HCT116 (cell line): ENCODE measurements at regions not wholly inside any gene's neighbourhood (a gene's known extent, or its start where the extent isn't known, plus 50 kb on each side); places are given as distances from the start of the nearest gene placed in this dataset.

Experiments used
- ATAC-seq: fragments of 200-7000 bp; cut with Tn5 transposase; 2 replicates; pipeline ENCODE4 v1.9.1; 2020; ENCODE audit warnings: mild to moderate bottlenecking, moderate library complexity
- BruUV-seq: library from RNA; stranded (reverse); fragments of 400-500 nt; replicated peaks from 2 replicates; lab custom pipeline; 2021; lab: Mats Ljungman, UMichigan
- CTCF ChIA-PET: fragments of 300-600 bp; sonication (Branson Sonifier 250); formaldehyde crosslinking; loops from one replicate; lab custom pipeline; 2021; ENCODE audit warnings: antibody characterized with exemption; lab: Charles Lee
- POLR2A ChIA-PET: fragments of 300-600, 350-600 bp; sonication (Branson Sonifier 250); formaldehyde crosslinking; loops from one replicate; lab custom pipeline; 2021; ENCODE audit warnings: antibody characterized with exemption; lab: Charles Lee
- RAD21 ChIA-PET, 2 experiments: fragments of 300-600 bp; sonication (Branson Sonifier 250); formaldehyde crosslinking; loops; one replicate each; lab custom pipeline; 2023; ENCODE audit warnings: low total read pairs in 2 of 2; ENCODE audit not compliant: uncharacterized antibody in 2 of 2, unreplicated experiment in 2 of 2, low non-redundant PET in 1 of 2; lab: Charles Lee
- DNase-seq: peaks from one replicate; pipeline ENCODE4 v3.0.0-alpha.2; 2010; ENCODE audit warnings: low read depth, low spot score
- H2AFZ ChIP-seq: fragments of 200-600 bp; shearing (Covaris generic), sonication (generic); 2 replicates; pipeline ENCODE4 v1.6.1; 2017; ENCODE audit warnings: low read depth, mixed run types, mixed read lengths, antibody characterized with exemption, low read length; ENCODE audit not compliant: poor library complexity, severe bottlenecking
- H3K27ac ChIP-seq: 2 replicates; pipeline ENCODE4 v1.5.1; 2012; ENCODE audit warnings: low read depth, low read length
- H3K27me3 ChIP-seq: fragments of 200-600 bp; sonication (generic); 2 replicates; pipeline ENCODE4 v1.6.1; 2016; ENCODE audit warnings: mixed run types, low read length, mixed read lengths; ENCODE audit not compliant: insufficient read depth
- H3K36me3 ChIP-seq, 2 experiments: fragments of 200-500 bp in 1 of 2; fragments of 200-600 bp in 1 of 2; sonication (Bioruptor generic) in 1 of 2; sonication (generic) in 1 of 2; 2 replicates each; pipeline versions ENCODE4 v1.5.1 to v1.6.1; 2014 to 2016; ENCODE audit warnings: low read length in 2 of 2, inconsistent platforms in 1 of 2, mixed read lengths in 1 of 2, mixed run types in 1 of 2; ENCODE audit not compliant: insufficient read depth in 2 of 2, control insufficient read depth in 1 of 2
- H3K4me1 ChIP-seq, 2 experiments: fragments of 200-600 bp in 1 of 2; sonication (generic) in 1 of 2; 2 replicates each; pipeline versions ENCODE4 v1.5.1 to v1.6.1; 2012 to 2017; ENCODE audit warnings: low read length in 2 of 2, inconsistent platforms in 1 of 2, mild to moderate bottlenecking in 1 of 2, mixed read lengths in 1 of 2, mixed run types in 1 of 2, moderate library complexity in 1 of 2; ENCODE audit not compliant: insufficient read depth in 2 of 2, control insufficient read depth in 1 of 2
- H3K4me2 ChIP-seq: fragments of 200-600 bp; sonication (generic); 2 replicates; pipeline ENCODE4 v1.6.1; 2017; ENCODE audit warnings: mixed run types, low read length, mixed read lengths
- H3K4me3 ChIP-seq, 2 experiments: fragments of 200-600 bp in 1 of 2; sonication (generic) in 1 of 2; replicated peaks in 1 of 2; 2 replicates each; pipeline ENCODE4 v1.5.1; 2011 to 2016; ENCODE audit warnings: low read length in 2 of 2, control low read depth in 1 of 2, low read depth in 1 of 2, mild to moderate bottlenecking in 1 of 2, mixed read lengths in 1 of 2, mixed run types in 1 of 2
- H3K79me2 ChIP-seq: fragments of 200-600 bp; sonication (generic); 2 replicates; pipeline ENCODE4 v1.6.1; 2017; ENCODE audit warnings: mild to moderate bottlenecking, mixed run types, low read length, moderate library complexity, mixed read lengths; ENCODE audit not compliant: insufficient read depth
- H3K9ac ChIP-seq: fragments of 200-600 bp; sonication (generic); 2 replicates; pipeline ENCODE4 v1.6.1; 2016; ENCODE audit warnings: low read length, mixed read lengths
- H3K9me2 ChIP-seq: fragments of 200-600 bp; sonication (generic), shearing (Covaris generic); 2 replicates; pipeline ENCODE4 v1.6.1; 2017; ENCODE audit warnings: mixed run types, mild to moderate bottlenecking, moderate library complexity; ENCODE audit not compliant: insufficient read depth
- H3K9me3 ChIP-seq, 2 experiments: fragments of 200-500 bp in 1 of 2; fragments of 200-600 bp in 1 of 2; sonication (Bioruptor generic) in 1 of 2; sonication (generic) in 1 of 2; 2 replicates each; pipeline ENCODE4 v1.6.1; 2014 to 2017; ENCODE audit warnings: low read length in 2 of 2, mixed read lengths in 2 of 2, inconsistent platforms in 1 of 2, low read depth in 1 of 2, mild to moderate bottlenecking in 1 of 2, mixed run types in 1 of 2, moderate library complexity in 1 of 2; ENCODE audit not compliant: control insufficient read depth in 1 of 2, insufficient read depth in 1 of 2
- H4K20me1 ChIP-seq: fragments of 200-600 bp; sonication (generic), shearing (Covaris generic); 2 replicates; pipeline ENCODE4 v1.6.1; 2017; ENCODE audit warnings: mixed run types, mild to moderate bottlenecking, moderate library complexity; ENCODE audit not compliant: insufficient read depth
- CEBPB ChIP-seq: IDR thresholded peaks from 2 replicates; pipeline ENCODE4 v1.6.1; 2012; ENCODE audit warnings: low read depth
- CTCF ChIP-seq, 3 experiments: fragments of 200-600 bp in 1 of 3; sonication (generic) in 1 of 3; IDR thresholded peaks in 2 of 3; conservative IDR thresholded peaks in 1 of 3; 2 replicates each; pipeline ENCODE4 v1.5.1; 2012 to 2017; ENCODE audit warnings: low read depth in 2 of 3, low read length in 2 of 3, antibody characterized with exemption in 1 of 3, borderline replicate concordance in 1 of 3, control low read depth in 1 of 3, mild to moderate bottlenecking in 1 of 3, mixed read lengths in 1 of 3, mixed run types in 1 of 3, moderate library complexity in 1 of 3; ENCODE audit not compliant: insufficient read depth in 1 of 3
- EZH2phosphoT487 ChIP-seq: fragments of 200-600 bp; IDR thresholded peaks from 2 replicates; pipeline ENCODE4 v1.6.1; 2018; ENCODE audit warnings: antibody characterized with exemption, borderline replicate concordance
- FOSL1 ChIP-seq: IDR thresholded peaks from 2 replicates; pipeline ENCODE4 v1.6.1; 2012; ENCODE audit warnings: low read depth
- JUND ChIP-seq: IDR thresholded peaks from 2 replicates; pipeline ENCODE4 v1.6.1; 2012
- MAX ChIP-seq: IDR thresholded peaks from 2 replicates; pipeline ENCODE4 v1.6.1; 2012
- POLR2A ChIP-seq: IDR thresholded peaks from 2 replicates; pipeline ENCODE4 v1.7.0; 2011; ENCODE audit warnings: borderline replicate concordance; ENCODE audit not compliant: insufficient read depth, insufficient read length; ENCODE audit errors: extremely low read depth
- POLR2AphosphoS5 ChIP-seq: IDR thresholded peaks from 2 replicates; pipeline ENCODE4 v1.6.1; 2011; ENCODE audit warnings: mild to moderate bottlenecking, low read depth, low read length, moderate library complexity
- ZNF274 ChIP-seq: fragments of 200-500 bp; sonication (Bioruptor generic); IDR thresholded peaks from 2 replicates; pipeline ENCODE4 v1.6.1; 2014; ENCODE audit warnings: mild to moderate bottlenecking, low read depth, low read length, inconsistent platforms
- intact Hi-C: fragments of 100-400 bp; cut with micrococcal nuclease; formaldehyde crosslinking; loops from 2 replicates; pipeline ENCODE4 v1.10.0; 2022

DNA sequence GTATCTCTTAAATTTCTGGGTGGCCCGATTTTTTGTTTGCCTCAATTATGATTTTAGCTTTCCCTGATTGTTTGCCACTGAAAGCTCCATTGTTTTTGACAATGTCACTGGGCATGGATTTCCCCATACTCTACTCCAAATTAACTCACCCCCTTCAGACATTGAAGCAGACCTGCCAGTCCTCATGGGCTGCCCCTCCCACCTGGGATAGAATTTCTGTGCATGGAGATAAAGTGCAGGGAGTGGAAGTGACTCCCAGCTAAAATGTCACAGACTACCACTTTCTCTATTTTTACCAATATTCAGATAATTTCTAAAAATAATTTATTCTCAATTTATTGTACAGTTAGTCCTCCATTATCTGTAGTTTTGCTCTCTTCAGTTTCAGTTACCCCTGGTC lies 79.1 kb upstream of the CLPB start:
- no peak overlapping the region for H2AFZ ChIP-seq
- no peaks in the 10 kb centered on the region for H4K20me1 ChIP-seq
- peaks cover 6 to 8% of the 10 kb centered on the region in 2 experiments; a peak in 2 of 4 replicates for H3K9me3 ChIP-seq
- ChIA-PET RAD21 (no interaction called here), POLR2A (no interaction called here), CTCF (no interaction called here)
- TF ChIP-seq POLR2AphosphoS5: no peak
- no peak for TF ChIP-seq FOSL1
- TF ChIP-seq JUND: no peak
- TF ChIP-seq EZH2phosphoT487: no peak
- TF ChIP-seq CTCF (IDR thresholded peaks at IDR 0.05 in 2 of 3, conservative IDR thresholded peaks at IDR 0.05 in 1 of 3; ENCODE audit: borderline replicate concordance in 1 of 3, insufficient read depth in 1 of 3, low read depth in 2 of 3, low read length in 2 of 3): no peak
- no peak for TF ChIP-seq ZNF274
- no peak for TF ChIP-seq POLR2A
- TF ChIP-seq CEBPB: no peak
- no TSS peak for BruUV-seq
- no peak overlapping the region for H3K9ac ChIP-seq
- no peak overlapping the region for H3K27ac ChIP-seq
- no peak overlapping the region for H3K4me3 ChIP-seq
- intact Hi-C loops: no loop called here
- H3K79me2 ChIP-seq: no peaks in the 10 kb centered on the region
- no peak overlapping the region for H3K4me2 ChIP-seq
- no peaks in the 10 kb centered on the region for H3K9me2 ChIP-seq
- H3K27me3 ChIP-seq: no peaks in the 10 kb centered on the region
- ATAC-seq (no peak), DNase-seq (no peak)
- no peaks in the 10 kb centered on the region for H3K4me1 ChIP-seq
- no peaks in the 10 kb centered on the region for H3K36me3 ChIP-seq

GRCh38 chr11:72512956-72513355 lies 78.6 kb upstream of the CLPB start:
- H3K9me2 ChIP-seq: no peaks in the 10 kb centered on the region
- intact Hi-C loops: no loop called here
- no peaks in the 10 kb centered on the region for H4K20me1 ChIP-seq
- no TSS peak for BruUV-seq
- no peaks in the 10 kb centered on the region for H3K79me2 ChIP-seq
- H3K4me2 ChIP-seq: no peak overlapping the region
- ATAC-seq (no peak), DNase-seq (no peak)
- no peak overlapping the region for H3K27ac ChIP-seq
- ChIA-PET RAD21 (no interaction called here), CTCF (no interaction called here), POLR2A (no interaction called here)
- no peaks in the 10 kb centered on the region for H3K27me3 ChIP-seq
- peaks cover 6 to 8% of the 10 kb centered on the region in 2 experiments; a peak in 2 of 4 replicates for H3K9me3 ChIP-seq
- no peak overlapping the region for H2AFZ ChIP-seq
- no peaks in the 10 kb centered on the region for H3K36me3 ChIP-seq
- no peak for TF ChIP-seq MAX
- TF ChIP-seq, all 23 proteins: peak for 0
- no peaks in the 10 kb centered on the region for H3K4me1 ChIP-seq
- H3K9ac ChIP-seq: no peak overlapping the region
- H3K4me3 ChIP-seq: no peak overlapping the region
